Muscle layer of colon (tissue), 2 donors: ENCODE measurements at regions not wholly inside any gene's neighbourhood (a gene's known extent, or its start where the extent isn't known, plus 50 kb on each side); places are given as distances from the start of the nearest gene placed in this dataset.

Experiments used
- H3K27ac ChIP-seq: one replicate; pipeline ENCODE4 v1.7.0; 2013; ENCODE audit warnings: low read depth, mild to moderate bottlenecking, low read length, moderate library complexity
- H3K27me3 ChIP-seq, 2 donors: one replicate each; pipeline ENCODE4 v1.7.0; 2013; ENCODE audit warnings: low read length in 2 of 2, mild to moderate bottlenecking in 2 of 2; ENCODE audit not compliant: insufficient read depth in 2 of 2, control insufficient read depth in 1 of 2
- H3K36me3 ChIP-seq: one replicate; pipeline ENCODE4 v1.7.0; 2013; ENCODE audit warnings: mild to moderate bottlenecking, low read length; ENCODE audit not compliant: insufficient read depth
- H3K4me1 ChIP-seq: one replicate; pipeline ENCODE4 v1.7.0; 2013; ENCODE audit warnings: mild to moderate bottlenecking, low read length; ENCODE audit not compliant: insufficient read depth
- H3K4me3 ChIP-seq, 2 donors: one replicate each; pipeline ENCODE4 v1.7.0; 2013; ENCODE audit warnings: low read length in 2 of 2, low read depth in 1 of 2, mild to moderate bottlenecking in 1 of 2, moderate library complexity in 1 of 2
- H3K9ac ChIP-seq: one replicate; pipeline ENCODE4 v1.7.0; 2013; ENCODE audit warnings: low read length
- H3K9me3 ChIP-seq: one replicate; pipeline ENCODE4 v1.7.0; 2013; ENCODE audit warnings: mild to moderate bottlenecking, low read length
- donor health status: abdominal sarcoma.
- donor health status: Adenocarcinoma of cecum.

- Histone ChIP-seq H3K9me3 (no peaks in the 10 kb centered on the region), H3K27me3 (no peaks in the 10 kb centered on the region), H3K27ac (no peak overlapping the region), H3K4me3 (no peak overlapping the region), H3K9ac (no peak overlapping the region), H3K4me1 (no peaks in the 10 kb centered on the region), H3K36me3 (no peaks in the 10 kb centered on the region)
Measured at GRCh38 chr2:166545473-166545872, 51.4 kb upstream of the SCN7A start.
